ENCODE measurements at regions not wholly inside any gene's neighbourhood (a gene's known extent, or its start where the extent isn't known, plus 50 kb on each side); places are given as distances from the start of the nearest gene placed in this dataset.

GRCh38 chr10:7094781-7095180, 316.1 kb downstream of the SFMBT2 start:
- Histone ChIP-seq H2AFZ (ENCODE audit: low read depth, low read length) (no peak overlapping the region), H3K4me3 (no peak overlapping the region), H3K4me1 (replicated peaks in 1 of 2; ENCODE audit: control insufficient read depth in 2 of 2, insufficient read depth in 2 of 2, low read length in 2 of 2) (no peaks in the 10 kb centered on the region), H3K36me3 (ENCODE audit: control insufficient read depth, insufficient read depth, low read length) (no peaks in the 10 kb centered on the region), H3K27ac (ENCODE audit: extremely low read depth, low read depth, low read length) (no peak overlapping the region), H3K9me1 (ENCODE audit: control insufficient read depth, insufficient read depth, low read length) (no peaks in the 10 kb centered on the region), H3K27me3 (ENCODE audit: control insufficient read depth in 2 of 2, insufficient read depth in 2 of 2, low read length in 2 of 2) (peaks cover 0 to 4% of the 10 kb centered on the region in 2 experiments; a peak in 1 of 5 replicates), H3K9me3 (replicated peaks; ENCODE audit: control insufficient read depth, insufficient read depth, low read depth, low read length) (no peaks in the 10 kb centered on the region), H4K20me1 (replicated peaks; ENCODE audit: control insufficient read depth, insufficient read depth, low read length) (no peaks in the 10 kb centered on the region), H3K9ac (ENCODE audit: insufficient read depth in 1 of 2, low read depth in 2 of 2, low read length in 2 of 2) (no peak overlapping the region), H3K4me2 (ENCODE audit: insufficient read depth, low read length) (no peak overlapping the region), H3K79me2 (ENCODE audit: control insufficient read depth, insufficient read depth, low read length) (no peaks in the 10 kb centered on the region)
- ChIA-PET CTCF (ENCODE audit: low intra/inter-chr PET ratio) (no interaction called here), POLR2A (no interaction called here)
- no peak for ATAC-seq
- no peak for DNase-seq (ENCODE audit: extremely low read depth in 1 of 4, low spot score in 3 of 4)
- intact Hi-C loops (cut with micrococcal nuclease) (no loop called here), in situ Hi-C loops (cut with MboI) (no loop called here)
- BruUV-seq (replicated peaks) = no TSS peak
- TF ChIP-seq DLX4 (CRISPR knock-in tag; IDR thresholded peaks at IDR 0.05) = no peak
- TF ChIP-seq ZNF347 (CRISPR knock-in tag; IDR thresholded peaks at IDR 0.05; ENCODE audit: low read depth) = no peak
- no peak for FAIRE-seq
- 10% methylated on average over 6 of the region's 6 CpGs for WGBS (ENCODE audit: insufficient coverage, low coverage, missing lambda C conversion rate)

GRCh38 chr10:7093368-7093767, 317.5 kb downstream of the SFMBT2 start:
- Histone ChIP-seq H3K36me3 (ENCODE audit: control insufficient read depth, insufficient read depth, low read length) (no peaks in the 10 kb centered on the region), H3K9me3 (replicated peaks; ENCODE audit: control insufficient read depth, insufficient read depth, low read depth, low read length) (no peaks in the 10 kb centered on the region), H3K9ac (ENCODE audit: insufficient read depth in 1 of 2, low read depth in 2 of 2, low read length in 2 of 2) (no peak overlapping the region), H3K9me1 (ENCODE audit: control insufficient read depth, insufficient read depth, low read length) (no peaks in the 10 kb centered on the region), H3K4me1 (replicated peaks in 1 of 2; ENCODE audit: control insufficient read depth in 2 of 2, insufficient read depth in 2 of 2, low read length in 2 of 2) (no peaks in the 10 kb centered on the region), H3K79me2 (ENCODE audit: control insufficient read depth, insufficient read depth, low read length) (no peaks in the 10 kb centered on the region), H3K27me3 (ENCODE audit: control insufficient read depth in 2 of 2, insufficient read depth in 2 of 2, low read length in 2 of 2) (peaks cover 0 to under 1% of the 10 kb centered on the region in 2 experiments; a peak in 1 of 5 replicates), H2AFZ (ENCODE audit: low read depth, low read length) (no peak overlapping the region), H3K4me2 (ENCODE audit: insufficient read depth, low read length) (no peak overlapping the region), H4K20me1 (replicated peaks; ENCODE audit: control insufficient read depth, insufficient read depth, low read length) (no peaks in the 10 kb centered on the region), H3K27ac (ENCODE audit: extremely low read depth, low read depth, low read length) (no peak overlapping the region), H3K4me3 (no peak overlapping the region)
- FAIRE-seq (no peak), DNase-seq (ENCODE audit: extremely low read depth in 1 of 4, low spot score in 3 of 4) (no peak), ATAC-seq (no peak)
- intact Hi-C loops (cut with micrococcal nuclease) (no loop called here), in situ Hi-C loops (cut with MboI) (no loop called here)
- POLR2A ChIA-PET = interaction anchor here (1.3 to 1.4 kb wide), 2 partner anchors 9 kb away, joined by 3 to 5 read pairs; no protein-coding TSS in a partner anchor
- CTCF ChIA-PET (ENCODE audit: low intra/inter-chr PET ratio) = no interaction called here
- 27% methylated on average over 5 of the region's 5 CpGs for WGBS (ENCODE audit: insufficient coverage, low coverage, missing lambda C conversion rate)
- BruUV-seq (replicated peaks) = no TSS peak
- peak; percentile 69 for TF ChIP-seq ZNF316 (IDR thresholded peaks at IDR 0.05)
- 0 out of 2 replicates have a peak, but pooled peaks have one; percentile 19 for TF ChIP-seq MAFG (tag; conservative IDR thresholded peaks at IDR 0.05)
- TF ChIP-seq C11orf30 (IDR thresholded peaks at IDR 0.05; ENCODE audit: low read depth) = peak; percentile 52; the same call in 1 of the 2 replicates
- no peak for TF ChIP-seq TSC22D4 (tag; IDR thresholded peaks at IDR 0.05)
